GM12878 (cell line): ENCODE measurements at regions not wholly inside any gene's neighbourhood (a gene's known extent, or its start where the extent isn't known, plus 50 kb on each side); places are given as distances from the start of the nearest gene placed in this dataset. TPM values are rescaled to one million over a fixed set of nuclear protein-coding genes. Genes with fewer than 3 reads are reported as not detected.

Experiments
- small RNA-seq: library from RNA; depleted of rRNA; stranded (forward); fragments of <200 nt; gene quantifications from one replicate; pipeline ENCODE3, GENCODE V24; 2014

Small RNAs in the stretch of these regions (small RNA-seq; reads per million reads assigned to genes)
- gene AL160290.3 = not detected
